IMR-90 (cell line): ENCODE measurements at regions not wholly inside any gene's neighbourhood (a gene's known extent, or its start where the extent isn't known, plus 50 kb on each side); places are given as distances from the start of the nearest gene placed in this dataset.

ENCODE experiments used
- ATAC-seq: fragments of 200-7000 bp; cut with Tn5 transposase; 2 replicates; pipeline ENCODE4 v1.9.1; 2020; ENCODE audit warnings: low read depth, mild to moderate bottlenecking, moderate library complexity
- BruUV-seq: library from RNA; stranded (reverse); fragments of 400-500 nt; replicated peaks from 2 replicates; lab custom pipeline; 2021; lab: Mats Ljungman, UMichigan
- CTCF ChIA-PET: fragments of 300-600 bp; formaldehyde crosslinking; extraction: SDS; loops from one replicate; lab custom pipeline; 2021; ENCODE audit warnings: antibody characterized with exemption; lab: Yijun Ruan, JAX
- POLR2A ChIA-PET: fragments of 300-600 bp; sonication (Branson Sonifier 250); formaldehyde crosslinking; loops from one replicate; lab custom pipeline; 2022; ENCODE audit warnings: antibody characterized with exemption; ENCODE audit not compliant: unreplicated experiment; lab: Charles Lee
- DNase-seq: peaks from one replicate; pipeline ENCODE4 v3.0.0; 2013
- H2AFZ ChIP-seq: replicated peaks from 2 replicates; pipeline ENCODE3; 2013; ENCODE audit warnings: low read length, mild to moderate bottlenecking; ENCODE audit not compliant: poor library complexity
- H2AK5ac ChIP-seq: 2 replicates; pipeline ENCODE4 v1.6.1; 2013; ENCODE audit warnings: low read depth, low read length, inconsistent platforms
- H2AK9ac ChIP-seq: replicated peaks from 2 replicates; pipeline ENCODE3; 2013; ENCODE audit warnings: mild to moderate bottlenecking, low read depth, low read length, moderate library complexity; ENCODE audit not compliant: poor library complexity
- H2BK120ac ChIP-seq: 2 replicates; pipeline ENCODE4 v1.6.1; 2013; ENCODE audit warnings: low read depth, low read length, inconsistent platforms
- H2BK15ac ChIP-seq: 3 replicates; pipeline ENCODE4 v1.6.1; 2013; ENCODE audit warnings: low read depth, low read length, inconsistent platforms
- H2BK20ac ChIP-seq: 2 replicates; pipeline ENCODE4 v1.6.1; 2013; ENCODE audit warnings: low read depth, mild to moderate bottlenecking, inconsistent platforms, low read length, moderate library complexity
- H2BK5ac ChIP-seq: 2 replicates; pipeline ENCODE4 v1.6.1; 2013; ENCODE audit warnings: mild to moderate bottlenecking, low read depth, low read length, inconsistent platforms; ENCODE audit not compliant: poor library complexity, severe bottlenecking
- H3K14ac ChIP-seq: replicated peaks from 2 replicates; pipeline ENCODE4 v1.6.1; 2013; ENCODE audit warnings: low read depth, low read length, inconsistent platforms
- H3K18ac ChIP-seq: 2 replicates; pipeline ENCODE4 v1.6.1; 2013; ENCODE audit warnings: low read depth, low read length, control low read depth
- H3K23ac ChIP-seq: 2 replicates; pipeline ENCODE4 v1.6.1; 2013; ENCODE audit warnings: low read depth, low read length, inconsistent platforms
- H3K27ac ChIP-seq: 2 replicates; pipeline ENCODE4 v1.5.1; 2013; ENCODE audit warnings: mild to moderate bottlenecking, control low read depth, low read length; ENCODE audit not compliant: insufficient read depth
- H3K27me3 ChIP-seq: 2 replicates; pipeline ENCODE4 v1.6.1; 2013; ENCODE audit warnings: low read length; ENCODE audit not compliant: control insufficient read depth, insufficient read depth
- H3K36me3 ChIP-seq: 2 replicates; pipeline ENCODE4 v1.6.1; 2013; ENCODE audit warnings: low read length, mixed read lengths; ENCODE audit not compliant: control insufficient read depth, insufficient read depth
- H3K4ac ChIP-seq: 2 replicates; pipeline ENCODE4 v1.6.1; 2013; ENCODE audit warnings: low read depth, low read length, inconsistent platforms
- H3K4me1 ChIP-seq: 2 replicates; pipeline ENCODE4 v1.6.1; 2013; ENCODE audit warnings: low read length, mixed read lengths; ENCODE audit not compliant: control insufficient read depth, insufficient read depth
- H3K4me2 ChIP-seq: 2 replicates; pipeline ENCODE4 v1.6.1; 2013; ENCODE audit warnings: low read depth, mild to moderate bottlenecking, control low read depth, low read length, moderate library complexity
- H3K4me3 ChIP-seq: 2 replicates; pipeline ENCODE4 v1.5.1; 2013; ENCODE audit warnings: low read depth, mild to moderate bottlenecking, control low read depth, low read length, moderate library complexity; ENCODE audit not compliant: insufficient read depth
- H3K56ac ChIP-seq: 2 replicates; pipeline ENCODE4 v1.6.1; 2013; ENCODE audit warnings: low read length, inconsistent platforms; ENCODE audit not compliant: insufficient read depth; ENCODE audit errors: extremely low read depth
- H3K79me1 ChIP-seq, 2 experiments: 2 replicates each; pipeline ENCODE4 v1.6.1; 2013; ENCODE audit warnings: low read length in 2 of 2, inconsistent platforms in 1 of 2, low read depth in 1 of 2
- H3K9ac ChIP-seq: 2 replicates; pipeline ENCODE4 v1.6.1; 2013; ENCODE audit warnings: low read depth, low read length, control low read depth
- H3K9me1 ChIP-seq: 2 replicates; pipeline ENCODE4 v1.6.1; 2013; ENCODE audit warnings: low read length, inconsistent platforms; ENCODE audit not compliant: insufficient read depth
- H3K9me3 ChIP-seq: 2 replicates; pipeline ENCODE4 v1.6.1; 2013; ENCODE audit warnings: low read length; ENCODE audit not compliant: control insufficient read depth, insufficient read depth
- H4K20me1 ChIP-seq: 2 replicates; pipeline ENCODE4 v1.6.1; 2013; ENCODE audit warnings: low read length, inconsistent platforms; ENCODE audit not compliant: insufficient read depth
- H4K5ac ChIP-seq: 2 replicates; pipeline ENCODE4 v1.6.1; 2013; ENCODE audit warnings: mild to moderate bottlenecking, low read depth, low read length, control low read depth
- H4K8ac ChIP-seq, 2 experiments: 2 replicates each; pipeline ENCODE4 v1.6.1; 2013; ENCODE audit warnings: low read depth in 2 of 2, low read length in 2 of 2, control low read depth in 1 of 2, inconsistent platforms in 1 of 2
- H4K91ac ChIP-seq: 2 replicates; pipeline ENCODE4 v1.6.1; 2013; ENCODE audit warnings: low read depth, low read length, inconsistent platforms; ENCODE audit not compliant: insufficient read depth
- BHLHE40 ChIP-seq: fragments of 150-350 bp; IDR thresholded peaks from 2 replicates; pipeline ENCODE4 v1.6.1; 2016; ENCODE audit warnings: mild to moderate bottlenecking, low read depth, low read length
- CHD1 ChIP-seq: IDR thresholded peaks from 2 replicates; pipeline ENCODE4 v1.6.1; 2012; ENCODE audit warnings: low read depth, low read length, improper control_type of control experiment
- FOS ChIP-seq: fragments of 150-350 bp; IDR thresholded peaks from 2 replicates; pipeline ENCODE4 v1.6.1; 2016; ENCODE audit warnings: low read depth, low read length
- MAFK ChIP-seq: IDR thresholded peaks from 2 replicates; pipeline ENCODE4 v1.6.1; 2012; ENCODE audit warnings: low read depth, low read length, improper control_type of control experiment
- MAZ ChIP-seq: IDR thresholded peaks from 2 replicates; pipeline ENCODE4 v1.6.1; 2012; ENCODE audit warnings: low read depth, mild to moderate bottlenecking, low read length, improper control_type of control experiment, moderate library complexity, borderline replicate concordance
- MXI1 ChIP-seq: IDR thresholded peaks from 2 replicates; pipeline ENCODE4 v1.6.1; 2012; ENCODE audit warnings: low read depth, mild to moderate bottlenecking, low read length, moderate library complexity, borderline replicate concordance
- POLR2A ChIP-seq: IDR thresholded peaks from 2 replicates; pipeline ENCODE4 v1.6.1; 2012; ENCODE audit warnings: mild to moderate bottlenecking, low read depth, low read length
- RAD21 ChIP-seq: IDR thresholded peaks from 2 replicates; pipeline ENCODE4 v1.6.1; 2012; ENCODE audit warnings: low read length, improper control_type of control experiment
- RCOR1 ChIP-seq: IDR thresholded peaks from 2 replicates; pipeline ENCODE4 v1.6.1; 2012; ENCODE audit warnings: mild to moderate bottlenecking, low read length, improper control_type of control experiment; ENCODE audit not compliant: insufficient replicate concordance
- RFX5 ChIP-seq: IDR thresholded peaks from 2 replicates; pipeline ENCODE4 v1.8.0; 2012; ENCODE audit warnings: low read depth, mild to moderate bottlenecking, low read length, moderate library complexity
- SMC3 ChIP-seq: fragments of 150-350 bp; IDR thresholded peaks from 2 replicates; pipeline ENCODE4 v1.6.1; 2016; ENCODE audit warnings: low read depth, mild to moderate bottlenecking, antibody characterized with exemption, low read length, moderate library complexity
- WGBS, 2 experiments: methylation state at CpG; one replicate each; pipeline versions ENCODE4 v1.1.5 to v1.1.7; 2013; ENCODE audit warnings: missing lambda C conversion rate in 2 of 2; ENCODE audit not compliant: insufficient read length in 1 of 2; ENCODE audit errors: extremely low coverage in 2 of 2; 5-methylcytosine and 5-hydroxymethylcytosine counted together
- dilution Hi-C: fragments of 300-500 bp; cut with HindIII; formaldehyde crosslinking; loops from one replicate; pipeline ENCODE4 v1.14.3; 2018; ENCODE audit warnings: low sequenced_read_pairs; ENCODE audit not compliant: unreplicated experiment
- in situ Hi-C: fragments of 300-500 bp; cut with MboI; formaldehyde crosslinking; loops from 3 replicates; pipeline ENCODE4 v1.14.3; 2019; ENCODE audit warnings: low sequenced_read_pairs, inconsistent platforms, mixed read lengths
- intact Hi-C: fragments of 100-400 bp; cut with micrococcal nuclease; formaldehyde crosslinking; loops from 2 replicates; pipeline ENCODE4 v1.10.0; 2022
- TF ChIP-seq, protein P1 (sequence below): fragments of 150-350 bp; IDR thresholded peaks from 2 replicates; pipeline ENCODE4 v1.6.1; 2017; ENCODE audit warnings: mild to moderate bottlenecking, antibody characterized with exemption, low read length, low read depth
- TF ChIP-seq, protein P2 (sequence below): conservative IDR thresholded peaks from 2 replicates; pipeline ENCODE4 v1.5.1; 2012; ENCODE audit warnings: mild to moderate bottlenecking, low read depth, low read length, improper control_type of control experiment

GRCh38 chr11:15484398-15484797 lies 369.7 kb downstream of the INSC start:
- Histone ChIP-seq H2AK5ac (no peak overlapping the region), H2AFZ (no peak overlapping the region), H3K56ac (no peak overlapping the region), H3K27me3 (no peaks in the 10 kb centered on the region), H2AK9ac (no peak overlapping the region), H3K4me1 (no peaks in the 10 kb centered on the region), H4K8ac (no peak overlapping the region), H3K9me1 (no peaks in the 10 kb centered on the region), H3K9me3 (no peaks in the 10 kb centered on the region), H3K23ac (no peak overlapping the region), H2BK5ac (no peak overlapping the region), H4K20me1 (no peaks in the 10 kb centered on the region), H4K91ac (no peak overlapping the region), H3K79me1 (no peaks in the 10 kb centered on the region), H3K27ac (no peak overlapping the region), H2BK20ac (no peak overlapping the region), H2BK15ac (no peak overlapping the region), H3K14ac (no peak overlapping the region), H3K4me3 (no peak overlapping the region), H3K4me2 (no peak overlapping the region), H4K5ac (no peak overlapping the region), H3K9ac (no peak overlapping the region), H2BK120ac (no peak overlapping the region), H3K4ac (no peak overlapping the region), H3K36me3 (no peaks in the 10 kb centered on the region), H3K18ac (no peak overlapping the region)
- in situ Hi-C loops = no loop called here
- POLR2A ChIA-PET = no interaction called here
- no CpG with 5 or more reads among the region's 2 CpGs for whole genome bisulfite sequencing, 2 experiments
- dilution Hi-C loops = no loop called here
- intact Hi-C loops = no loop called here
- no peak for ATAC-seq
- BruUV-seq = no TSS peak
- CTCF ChIA-PET = no interaction called here
- TF ChIP-seq, protein P1, sequence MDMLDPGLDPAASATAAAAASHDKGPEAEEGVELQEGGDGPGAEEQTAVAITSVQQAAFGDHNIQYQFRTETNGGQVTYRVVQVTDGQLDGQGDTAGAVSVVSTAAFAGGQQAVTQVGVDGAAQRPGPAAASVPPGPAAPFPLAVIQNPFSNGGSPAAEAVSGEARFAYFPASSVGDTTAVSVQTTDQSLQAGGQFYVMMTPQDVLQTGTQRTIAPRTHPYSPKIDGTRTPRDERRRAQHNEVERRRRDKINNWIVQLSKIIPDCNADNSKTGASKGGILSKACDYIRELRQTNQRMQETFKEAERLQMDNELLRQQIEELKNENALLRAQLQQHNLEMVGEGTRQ = no peak
- TF ChIP-seq BHLHE40 (no peak), CHD1 (no peak), MAZ (no peak), SMC3 (no peak), MAFK (no peak), RAD21 (no peak), RCOR1 (no peak), RFX5 (no peak), MXI1 (no peak), FOS (no peak), POLR2A (no peak)
- TF ChIP-seq, protein P2, sequence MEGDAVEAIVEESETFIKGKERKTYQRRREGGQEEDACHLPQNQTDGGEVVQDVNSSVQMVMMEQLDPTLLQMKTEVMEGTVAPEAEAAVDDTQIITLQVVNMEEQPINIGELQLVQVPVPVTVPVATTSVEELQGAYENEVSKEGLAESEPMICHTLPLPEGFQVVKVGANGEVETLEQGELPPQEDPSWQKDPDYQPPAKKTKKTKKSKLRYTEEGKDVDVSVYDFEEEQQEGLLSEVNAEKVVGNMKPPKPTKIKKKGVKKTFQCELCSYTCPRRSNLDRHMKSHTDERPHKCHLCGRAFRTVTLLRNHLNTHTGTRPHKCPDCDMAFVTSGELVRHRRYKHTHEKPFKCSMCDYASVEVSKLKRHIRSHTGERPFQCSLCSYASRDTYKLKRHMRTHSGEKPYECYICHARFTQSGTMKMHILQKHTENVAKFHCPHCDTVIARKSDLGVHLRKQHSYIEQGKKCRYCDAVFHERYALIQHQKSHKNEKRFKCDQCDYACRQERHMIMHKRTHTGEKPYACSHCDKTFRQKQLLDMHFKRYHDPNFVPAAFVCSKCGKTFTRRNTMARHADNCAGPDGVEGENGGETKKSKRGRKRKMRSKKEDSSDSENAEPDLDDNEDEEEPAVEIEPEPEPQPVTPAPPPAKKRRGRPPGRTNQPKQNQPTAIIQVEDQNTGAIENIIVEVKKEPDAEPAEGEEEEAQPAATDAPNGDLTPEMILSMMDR = no peak
- no peak for DNase-seq
